Body of pancreas (tissue), 4 donors: ENCODE measurements at regions not wholly inside any gene's neighbourhood (a gene's known extent, or its start where the extent isn't known, plus 50 kb on each side); places are given as distances from the start of the nearest gene placed in this dataset.

Experiments
- ATAC-seq: fragments of 150-250 bp; one replicate; pipeline ENCODE4 v1.9.1; 2016
- DNase-seq, 4 donors: peaks; one replicate each; pipeline ENCODE4 v3.0.0-alpha.2; 2019
- H3K27ac ChIP-seq, 4 donors: fragments of 200-600 bp; sonication (generic); 1 replicate in 3 of 4; 2 replicates in 1 of 4; pipeline versions ENCODE4 v1.5.1 to v1.6.1; 2016 to 2019; ENCODE audit warnings: mild to moderate bottlenecking in 1 of 4, mixed read lengths in 1 of 4, moderate library complexity in 1 of 4
- H3K27me3 ChIP-seq, 2 donors: fragments of 200-600 bp; sonication (generic); one replicate each; pipeline ENCODE4 v1.6.0; 2016; ENCODE audit warnings: mild to moderate bottlenecking in 1 of 2
- H3K36me3 ChIP-seq, 2 donors: fragments of 200-600 bp; sonication (generic); replicated peaks in 1 of 2; 2 replicates each; pipeline ENCODE4 v1.5.1; 2016; ENCODE audit warnings: low read depth in 2 of 2; ENCODE audit not compliant: insufficient read depth in 1 of 2
- H3K4me1 ChIP-seq: fragments of 200-600 bp; sonication (generic); one replicate; pipeline ENCODE4 v1.6.0; 2016
- H3K4me3 ChIP-seq, 2 donors: fragments of 200-600 bp; sonication (generic); 1 replicate in 1 of 2; 2 replicates in 1 of 2; pipeline ENCODE4 v1.5.1; 2016 to 2019
- H3K9me3 ChIP-seq, 3 donors: fragments of 200-600 bp; sonication (generic); 1 replicate in 2 of 3; 2 replicates in 1 of 3; pipeline ENCODE4 v1.5.1; 2016
- CTCF ChIP-seq, 7 experiments: fragments of 450-650 bp in 4 of 7; fragments of 200-600 bp in 3 of 7; sonication (generic) in 3 of 7; IDR thresholded peaks; one replicate each; pipeline ENCODE4 v1.5.1; 2016 to 2019; ENCODE audit warnings: antibody characterized with exemption in 7 of 7
- POLR2A ChIP-seq, 3 donors: fragments of 450-650 bp; IDR thresholded peaks; one replicate each; pipeline ENCODE4 v1.6.1; 2016; ENCODE audit warnings: antibody characterized with exemption in 3 of 3, mild to moderate bottlenecking in 2 of 3
- WGBS, 2 donors: methylation state at CpG; one replicate each; pipeline ENCODE4 v1.1.5; 2017; 5-methylcytosine and 5-hydroxymethylcytosine counted together
- intact Hi-C: fragments of 100-400 bp; cut with DNase I; formaldehyde crosslinking; loops from one replicate; pipeline ENCODE4 v1.15.1; 2023

DNA sequence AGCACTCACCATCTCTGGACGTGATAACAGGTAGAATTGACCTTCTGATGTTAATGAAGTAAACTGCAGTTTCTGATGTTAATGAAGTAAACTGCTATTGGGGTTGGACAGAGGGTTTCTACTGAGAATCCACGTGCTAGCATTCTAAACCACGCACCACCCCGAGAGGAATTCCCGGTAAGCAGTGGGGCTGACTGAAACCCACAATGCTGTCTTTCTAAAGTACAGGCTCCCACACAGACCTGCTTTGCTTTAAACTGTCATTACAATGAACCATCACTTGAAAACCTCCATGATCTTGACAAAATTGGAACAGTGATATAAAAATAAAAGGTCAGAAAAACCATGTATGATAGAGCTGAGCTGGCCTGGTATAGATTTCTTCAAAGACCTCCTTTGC, 559.0 kb downstream of the FGF9 start:
- H3K36me3 ChIP-seq: no peaks in the 10 kb centered on the region
- 74 to 84% methylated on average over 5 of the region's 5 CpGs for WGBS, 2 donors
- H3K9me3 ChIP-seq: no peaks in the 10 kb centered on the region
- H3K4me3 ChIP-seq: no peak overlapping the region
- no peaks in the 10 kb centered on the region for H3K27me3 ChIP-seq
- no peak overlapping the region for H3K27ac ChIP-seq
- DNase-seq: no peak
- H3K4me1 ChIP-seq: no peaks in the 10 kb centered on the region
- intact Hi-C loops: no loop called here
- no peak for ATAC-seq
- TF ChIP-seq POLR2A (IDR thresholded peaks at IDR 0.05) (no peak), CTCF (IDR thresholded peaks at IDR 0.05) (no peak)

DNA sequence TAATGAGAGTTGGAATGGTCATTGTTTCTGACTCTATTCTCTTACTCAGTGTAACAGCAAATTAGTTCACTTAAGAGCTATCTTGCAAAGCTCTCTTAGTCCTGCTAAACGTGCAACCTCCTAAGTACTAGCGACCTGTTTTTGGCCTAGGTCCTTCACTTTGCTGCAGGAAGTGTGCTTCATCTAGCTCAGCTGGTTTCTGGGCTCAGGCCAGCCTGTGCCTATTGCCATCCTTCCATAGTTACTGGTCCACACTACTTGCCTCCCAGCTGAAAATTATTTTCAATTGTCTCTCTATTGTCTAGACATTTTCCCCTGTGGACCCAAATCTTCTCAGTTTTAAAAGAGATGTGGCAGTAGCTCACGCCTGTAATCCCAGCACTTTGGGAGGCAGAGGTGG, 561.3 kb downstream of the FGF9 start:
- Histone ChIP-seq H3K4me3 (no peak overlapping the region), H3K36me3 (no peaks in the 10 kb centered on the region), H3K27ac (no peak overlapping the region), H3K27me3 (no peaks in the 10 kb centered on the region), H3K4me1 (no peaks in the 10 kb centered on the region), H3K9me3 (no peaks in the 10 kb centered on the region)
- TF ChIP-seq POLR2A (IDR thresholded peaks at IDR 0.05) (no peak), CTCF (IDR thresholded peaks at IDR 0.05) (no peak)
- intact Hi-C loops: no loop called here
- DNase-seq: no peak
- 66 to 79% methylated on average over 3 of the region's 3 CpGs for WGBS, 2 donors
- no peak for ATAC-seq

GRCh38 chr13:22235285-22235949, 564.5 kb downstream of the FGF9 start:
- H3K27me3 ChIP-seq: no peaks in the 10 kb centered on the region
- DNase-seq (no peak), ATAC-seq (no peak)
- no peak overlapping the region for H3K27ac ChIP-seq
- no peak for TF ChIP-seq CTCF (IDR thresholded peaks at IDR 0.05)
- TF ChIP-seq POLR2A (IDR thresholded peaks at IDR 0.05): no peak
- no peaks in the 10 kb centered on the region for H3K9me3 ChIP-seq
- WGBS, 2 donors: 51 to 56% methylated on average over 2 of the region's 2 CpGs
- intact Hi-C loops: no loop called here
- H3K4me1 ChIP-seq: no peaks in the 10 kb centered on the region
- H3K4me3 ChIP-seq: no peak overlapping the region
- H3K36me3 ChIP-seq: no peaks in the 10 kb centered on the region

GRCh38 chr13:22235950-22236290, 565.0 kb downstream of the FGF9 start:
- H3K36me3 ChIP-seq: no peaks in the 10 kb centered on the region
- DNase-seq (no peak), ATAC-seq (no peak)
- H3K4me3 ChIP-seq: no peak overlapping the region
- H3K27me3 ChIP-seq: no peaks in the 10 kb centered on the region
- TF ChIP-seq POLR2A (IDR thresholded peaks at IDR 0.05) (no peak), CTCF (IDR thresholded peaks at IDR 0.05) (no peak)
- intact Hi-C loops: no loop called here
- no peak overlapping the region for H3K27ac ChIP-seq
- H3K9me3 ChIP-seq: no peaks in the 10 kb centered on the region
- WGBS, 2 donors: 44 to 56% methylated on average over 2 of the region's 2 CpGs
- H3K4me1 ChIP-seq: no peaks in the 10 kb centered on the region

- ATAC-seq (no peak), DNase-seq (no peak)
- H3K4me3 ChIP-seq: no peak overlapping the region
- H3K9me3 ChIP-seq: no peaks in the 10 kb centered on the region
- H3K27ac ChIP-seq: no peak overlapping the region
- intact Hi-C loops: no loop called here
- H3K27me3 ChIP-seq: no peaks in the 10 kb centered on the region
- H3K4me1 ChIP-seq: no peaks in the 10 kb centered on the region
- H3K36me3 ChIP-seq: no peaks in the 10 kb centered on the region
- 88 to 89% methylated on average over 4 of the region's 4 CpGs for WGBS, 2 donors
- TF ChIP-seq POLR2A (IDR thresholded peaks at IDR 0.05) (no peak), CTCF (IDR thresholded peaks at IDR 0.05) (no peak)
Measured at GRCh38 chr13:22238269-22238668, 567.4 kb downstream of the FGF9 start.
